ENCODE measurements at regions not wholly inside any gene's neighbourhood (a gene's known extent, or its start where the extent isn't known, plus 50 kb on each side); places are given as distances from the start of the nearest gene placed in this dataset.
"Not testable (repeated sequence)": the region's sequence is repeated elsewhere in the genome, so short reads cannot be mapped to it uniquely, and the experiment has no call there.

DNA sequence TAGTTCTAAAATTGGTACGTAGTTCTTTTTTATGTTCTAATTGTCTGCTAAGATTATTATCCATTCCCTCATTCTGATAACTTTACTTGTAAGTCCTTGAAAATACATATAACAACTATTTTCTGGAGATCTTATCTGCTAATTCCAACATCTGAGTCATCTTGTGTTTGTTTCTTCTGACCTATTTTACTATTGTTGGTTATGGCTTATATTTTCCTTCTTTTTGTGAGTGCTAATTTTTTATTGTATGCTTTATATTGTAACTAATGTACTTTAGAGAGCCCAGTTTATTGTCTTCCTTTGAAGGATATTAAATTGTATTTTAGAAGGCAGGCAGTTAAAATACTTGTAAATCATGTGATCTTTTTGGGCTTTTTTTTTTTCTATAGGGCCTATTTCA lies 149.3 kb upstream of the LRFN5 start:
- no peaks in the 10 kb centered on the region for H3K27me3 ChIP-seq (ENCODE audit: control insufficient read depth, insufficient read depth, low read length)
- TF ChIP-seq, protein P1, sequence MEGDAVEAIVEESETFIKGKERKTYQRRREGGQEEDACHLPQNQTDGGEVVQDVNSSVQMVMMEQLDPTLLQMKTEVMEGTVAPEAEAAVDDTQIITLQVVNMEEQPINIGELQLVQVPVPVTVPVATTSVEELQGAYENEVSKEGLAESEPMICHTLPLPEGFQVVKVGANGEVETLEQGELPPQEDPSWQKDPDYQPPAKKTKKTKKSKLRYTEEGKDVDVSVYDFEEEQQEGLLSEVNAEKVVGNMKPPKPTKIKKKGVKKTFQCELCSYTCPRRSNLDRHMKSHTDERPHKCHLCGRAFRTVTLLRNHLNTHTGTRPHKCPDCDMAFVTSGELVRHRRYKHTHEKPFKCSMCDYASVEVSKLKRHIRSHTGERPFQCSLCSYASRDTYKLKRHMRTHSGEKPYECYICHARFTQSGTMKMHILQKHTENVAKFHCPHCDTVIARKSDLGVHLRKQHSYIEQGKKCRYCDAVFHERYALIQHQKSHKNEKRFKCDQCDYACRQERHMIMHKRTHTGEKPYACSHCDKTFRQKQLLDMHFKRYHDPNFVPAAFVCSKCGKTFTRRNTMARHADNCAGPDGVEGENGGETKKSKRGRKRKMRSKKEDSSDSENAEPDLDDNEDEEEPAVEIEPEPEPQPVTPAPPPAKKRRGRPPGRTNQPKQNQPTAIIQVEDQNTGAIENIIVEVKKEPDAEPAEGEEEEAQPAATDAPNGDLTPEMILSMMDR (IDR thresholded peaks at IDR 0.05; ENCODE audit: insufficient read depth, low read depth, low read length) = no peak
- ChIA-PET POLR2A (no interaction called here), CTCF (no interaction called here)
- H3K4me3 ChIP-seq (ENCODE audit: low read depth, low read length) = no peak overlapping the region
- DNase-seq (ENCODE audit: low read depth) = no peak
- H3K36me3 ChIP-seq (ENCODE audit: control insufficient read depth, insufficient read depth, low read length) = no peaks in the 10 kb centered on the region

DNA sequence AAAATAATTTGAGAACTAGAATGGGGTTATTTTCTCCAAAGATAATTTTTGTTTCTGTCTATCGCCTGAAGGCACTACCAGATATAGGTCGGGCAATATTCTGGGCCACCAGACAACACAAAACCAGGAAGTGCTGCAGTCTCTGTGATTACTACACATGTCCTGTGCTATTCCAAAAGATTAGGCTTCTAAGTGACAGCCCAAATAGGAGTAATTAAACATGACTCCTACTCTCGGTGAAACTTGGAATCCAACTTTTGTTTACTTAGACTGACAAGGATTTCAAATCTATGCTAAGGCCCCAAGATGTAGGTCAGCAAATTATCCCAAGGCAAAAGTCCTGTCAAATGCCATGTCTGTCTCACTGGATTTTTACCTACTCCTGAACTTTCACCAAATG lies 157.6 kb upstream of the LRFN5 start:
- TF ChIP-seq, protein P1 (IDR thresholded peaks at IDR 0.05; ENCODE audit: insufficient read depth, low read depth, low read length) = no peak
- POLR2A ChIA-PET = no interaction called here
- Histone ChIP-seq H3K4me3 (ENCODE audit: low read depth, low read length) (no peak overlapping the region), H3K27me3 (ENCODE audit: control insufficient read depth, insufficient read depth, low read length) (no peaks in the 10 kb centered on the region), H3K36me3 (ENCODE audit: control insufficient read depth, insufficient read depth, low read length) (no peaks in the 10 kb centered on the region)
- DNase-seq (ENCODE audit: low read depth) = no peak
- CTCF ChIA-PET = no interaction called here

DNA sequence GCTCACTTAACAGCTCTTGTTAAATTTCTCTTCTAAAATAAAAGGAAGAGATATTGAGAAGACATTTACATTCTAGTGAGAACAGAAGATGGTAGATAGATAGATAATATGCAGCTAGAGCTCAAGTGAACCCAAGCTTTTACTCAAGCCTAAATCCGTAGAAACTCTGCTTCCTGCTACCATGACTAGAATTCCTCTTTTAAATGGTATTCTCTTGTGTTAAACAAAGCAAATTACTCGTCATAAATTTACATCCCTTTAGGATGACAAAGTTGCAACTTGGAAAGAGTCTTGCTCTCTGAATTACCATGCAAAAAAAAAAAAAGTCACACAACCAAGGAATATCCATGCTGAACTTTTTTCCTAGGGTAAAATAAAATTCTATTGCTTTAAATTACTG lies 160.7 kb upstream of the LRFN5 start:
- ChIA-PET CTCF (no interaction called here), POLR2A (no interaction called here)
- no peak for DNase-seq (ENCODE audit: low read depth)
- no peak overlapping the region for H3K4me3 ChIP-seq (ENCODE audit: low read depth, low read length)
- H3K27me3 ChIP-seq (ENCODE audit: control insufficient read depth, insufficient read depth, low read length) = no peaks in the 10 kb centered on the region
- H3K36me3 ChIP-seq (ENCODE audit: control insufficient read depth, insufficient read depth, low read length) = no peaks in the 10 kb centered on the region
- TF ChIP-seq, protein P1 (IDR thresholded peaks at IDR 0.05; ENCODE audit: insufficient read depth, low read depth, low read length) = no peak

DNA sequence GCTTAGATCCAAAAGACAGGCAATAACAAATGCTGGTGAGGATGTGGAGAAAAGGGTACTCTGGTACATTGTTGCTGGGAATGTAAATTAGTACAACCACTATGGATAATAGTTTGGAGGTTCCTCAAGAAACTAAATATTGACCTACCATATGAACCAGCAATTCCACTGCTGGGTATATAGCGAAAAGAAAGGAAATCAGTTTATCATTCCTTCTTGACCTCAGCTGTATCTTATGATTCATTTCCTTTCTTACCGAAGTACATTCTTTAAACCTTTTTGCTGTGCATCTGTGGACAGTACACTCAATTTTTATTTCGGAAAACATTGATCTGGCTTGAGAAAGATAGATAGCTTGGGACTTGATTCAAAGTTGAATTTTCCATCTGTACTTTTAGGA lies 183.2 kb upstream of the LRFN5 start:
- CTCF ChIA-PET = no interaction called here
- H3K36me3 ChIP-seq (ENCODE audit: control insufficient read depth, insufficient read depth, low read length) = no peaks in the 10 kb centered on the region
- H3K4me3 ChIP-seq (ENCODE audit: low read depth, low read length) = no peak overlapping the region
- H3K27me3 ChIP-seq (ENCODE audit: control insufficient read depth, insufficient read depth, low read length) = no peaks in the 10 kb centered on the region
- no peak for DNase-seq (ENCODE audit: low read depth)
- POLR2A ChIA-PET = no interaction called here
- TF ChIP-seq, protein P1 (IDR thresholded peaks at IDR 0.05; ENCODE audit: insufficient read depth, low read depth, low read length) = no peak

DNA sequence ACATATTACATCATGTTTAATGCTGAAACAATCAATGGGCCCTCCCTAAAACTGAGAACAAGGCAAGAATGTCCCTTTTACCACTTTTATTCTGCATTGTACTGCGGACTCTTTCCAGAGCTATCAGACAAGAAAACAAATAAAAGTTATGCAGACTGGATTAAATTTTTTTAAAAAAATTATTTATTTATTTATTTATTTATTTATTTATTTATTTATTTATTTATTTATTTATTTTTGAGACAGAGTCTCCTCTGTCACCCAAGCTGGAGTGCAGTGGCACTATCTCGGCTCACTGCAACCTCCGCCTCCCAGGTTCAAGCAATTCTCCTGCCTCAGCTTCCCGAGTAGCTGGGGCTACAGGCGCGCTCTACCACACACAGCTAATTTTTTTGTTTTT lies 185.4 kb upstream of the LRFN5 start:
- H3K27me3 ChIP-seq (ENCODE audit: control insufficient read depth, insufficient read depth, low read length); POLR2A ChIA-PET; H3K4me3 ChIP-seq (ENCODE audit: low read depth, low read length); CTCF ChIA-PET; H3K36me3 ChIP-seq (ENCODE audit: control insufficient read depth, insufficient read depth, low read length); DNase-seq (ENCODE audit: low read depth): not testable (repeated sequence)

DNA sequence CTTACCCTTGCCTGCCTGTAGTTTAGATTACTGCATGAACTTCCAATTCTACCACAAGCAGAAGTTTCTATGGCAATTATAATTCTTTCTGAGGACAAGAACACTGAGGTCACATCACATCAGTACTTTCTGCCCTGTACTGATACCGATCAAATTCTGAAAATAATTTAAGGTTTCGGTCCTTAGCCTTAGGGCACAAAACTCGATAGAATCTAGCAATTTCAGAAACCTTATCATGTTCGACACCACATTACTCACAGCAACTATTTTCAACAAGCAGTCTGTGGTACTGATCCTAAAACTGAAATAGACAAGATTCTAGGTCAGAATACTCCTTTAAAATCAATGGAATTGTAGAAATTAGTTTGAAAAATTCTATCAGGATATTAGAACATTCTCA lies 187.0 kb upstream of the LRFN5 start:
- Histone ChIP-seq H3K4me3 (ENCODE audit: low read depth, low read length) (no peak overlapping the region), H3K36me3 (ENCODE audit: control insufficient read depth, insufficient read depth, low read length) (no peaks in the 10 kb centered on the region), H3K27me3 (ENCODE audit: control insufficient read depth, insufficient read depth, low read length) (no peaks in the 10 kb centered on the region)
- no peak for DNase-seq (ENCODE audit: low read depth)
- ChIA-PET POLR2A (no interaction called here), CTCF (no interaction called here)
- TF ChIP-seq, protein P1 (IDR thresholded peaks at IDR 0.05; ENCODE audit: insufficient read depth, low read depth, low read length) = no peak
